Ishikawa (cell line): ENCODE measurements at regions not wholly inside any gene's neighbourhood (a gene's known extent, or its start where the extent isn't known, plus 50 kb on each side); places are given as distances from the start of the nearest gene placed in this dataset.

Experiments used
- CEBPB ChIP-seq: IDR thresholded peaks from 2 replicates; pipeline ENCODE4 v1.6.1; 2012
- CREB1 ChIP-seq: IDR thresholded peaks from 2 replicates; pipeline ENCODE4 v1.6.1; 2012; ENCODE audit warnings: low read depth
- EGR1 ChIP-seq: IDR thresholded peaks from 2 replicates; pipeline ENCODE4 v1.6.1; 2012
- EP300 ChIP-seq: IDR thresholded peaks from 2 replicates; pipeline ENCODE4 v1.6.1; 2012; ENCODE audit warnings: borderline replicate concordance
- FOXM1 ChIP-seq: IDR thresholded peaks from 2 replicates; pipeline ENCODE4 v1.6.1; 2012; ENCODE audit warnings: low read depth, borderline replicate concordance
- MAX ChIP-seq: IDR thresholded peaks from 2 replicates; pipeline ENCODE4 v1.6.1; 2012
- NFIC ChIP-seq: IDR thresholded peaks from 2 replicates; pipeline ENCODE4 v1.6.1; 2012
- RAD21 ChIP-seq: IDR thresholded peaks from 2 replicates; pipeline ENCODE4 v1.6.1; 2012; ENCODE audit warnings: low read depth
- REST ChIP-seq: IDR thresholded peaks from 2 replicates; pipeline ENCODE4 v1.6.1; 2012; ENCODE audit warnings: low read depth, mild to moderate bottlenecking
- TAF1 ChIP-seq: IDR thresholded peaks from 2 replicates; pipeline ENCODE4 v1.6.1; 2012; ENCODE audit warnings: low read depth, mild to moderate bottlenecking
- TEAD4 ChIP-seq: IDR thresholded peaks from 2 replicates; pipeline ENCODE4 v1.6.1; 2012
- USF1 ChIP-seq: IDR thresholded peaks from 2 replicates; pipeline ENCODE4 v1.6.1; 2012
- YY1 ChIP-seq: IDR thresholded peaks from 2 replicates; pipeline ENCODE4 v1.6.1; 2012; ENCODE audit warnings: low read depth

- TF ChIP-seq EP300 (no peak), REST (no peak), USF1 (no peak), MAX (no peak), EGR1 (no peak), NFIC (no peak), YY1 (no peak), RAD21 (no peak), FOXM1 (no peak), TAF1 (no peak), TEAD4 (no peak), CEBPB (no peak), CREB1 (no peak)
Measured at GRCh38 chr10:57891201-57892006, 376.3 kb downstream of the IPMK start.
